Cardiac muscle cell (in vitro differentiated cells and primary cell): ENCODE measurements at regions not wholly inside any gene's neighbourhood (a gene's known extent, or its start where the extent isn't known, plus 50 kb on each side); places are given as distances from the start of the nearest gene placed in this dataset.

Experiments
- DNase-seq, 2 donors: peaks; one replicate each; pipeline versions ENCODE4 v3.0.0 to v3.0.0-alpha.2; 2010 to 2017; ENCODE audit warnings: low read depth in 1 of 2, low spot score in 1 of 2
- H3K27ac ChIP-seq: fragments of 200-600 bp; sonication (generic); 2 replicates; pipeline ENCODE4 v1.5.1; 2016
- H3K27me3 ChIP-seq: fragments of 200-600 bp; sonication (generic); 2 replicates; pipeline ENCODE4 v1.6.0; 2016; ENCODE audit warnings: control low read depth
- H3K36me3 ChIP-seq: fragments of 200-600 bp; sonication (generic); 2 replicates; pipeline ENCODE4 v1.5.1; 2016; ENCODE audit warnings: control low read depth
- H3K4me1 ChIP-seq: fragments of 200-600 bp; sonication (generic); 2 replicates; pipeline ENCODE4 v1.8.1; 2017; ENCODE audit warnings: low read depth, mild to moderate bottlenecking, mixed run types
- H3K4me3 ChIP-seq: fragments of 200-600 bp; sonication (generic); 2 replicates; pipeline ENCODE4 v1.5.1; 2016; ENCODE audit warnings: mild to moderate bottlenecking
- H3K9me3 ChIP-seq: fragments of 200-600 bp; sonication (generic); 2 replicates; pipeline ENCODE4 v1.5.1; 2017; ENCODE audit warnings: low read depth, mild to moderate bottlenecking, control low read depth
- CTCF ChIP-seq: IDR thresholded peaks from 2 replicates; pipeline ENCODE4 v1.5.1; 2012; ENCODE audit warnings: low read depth, mild to moderate bottlenecking, low read length

- Histone ChIP-seq H3K27ac (no peak overlapping the region), H3K27me3 (no peaks in the 10 kb centered on the region), H3K36me3 (no peaks in the 10 kb centered on the region), H3K4me1 (peaks cover 8% of the 10 kb centered on the region), H3K9me3 (no peaks in the 10 kb centered on the region), H3K4me3 (no peak overlapping the region)
- no peak for DNase-seq
- no peak for TF ChIP-seq CTCF
These were observed 154.1 kb upstream of the PJA1 start for GRCh38 chrX:69319376-69319775.

GRCh38 chrX:69318651-69319340 lies 153.5 kb upstream of the PJA1 start:
- TF ChIP-seq CTCF, result no peak
- no peak for DNase-seq

GRCh38 chrX:69317721-69318120 lies 152.5 kb upstream of the PJA1 start:
- H3K27me3 ChIP-seq, result no peaks in the 10 kb centered on the region
- H3K4me1 ChIP-seq, result peaks cover 12% of the 10 kb centered on the region
- no peak overlapping the region for H3K4me3 ChIP-seq
- TF ChIP-seq CTCF, result no peak
- peak overlapping the region; percentile 54 for H3K27ac ChIP-seq
- DNase-seq, result no peak
- H3K36me3 ChIP-seq, result no peaks in the 10 kb centered on the region
- no peaks in the 10 kb centered on the region for H3K9me3 ChIP-seq

More at GRCh38 chrX:69318651-69319340, 153.5 kb upstream of the PJA1 start:
- Histone ChIP-seq H3K4me3 (no peak overlapping the region), H3K4me1 (peaks cover 8% of the 10 kb centered on the region), H3K9me3 (no peaks in the 10 kb centered on the region), H3K36me3 (no peaks in the 10 kb centered on the region), H3K27ac (no peak overlapping the region), H3K27me3 (no peaks in the 10 kb centered on the region)

- Histone ChIP-seq H3K27me3 (no peaks in the 10 kb centered on the region), H3K36me3 (no peaks in the 10 kb centered on the region), H3K4me1 (peaks cover 12% of the 10 kb centered on the region), H3K4me3 (no peak overlapping the region), H3K9me3 (no peaks in the 10 kb centered on the region), H3K27ac (no peak overlapping the region)
- no peak for TF ChIP-seq CTCF
- no peak for DNase-seq
These were observed 149.4 kb upstream of the PJA1 start for GRCh38 chrX:69314436-69315348.

GRCh38 chrX:69313617-69314290 lies 148.5 kb upstream of the PJA1 start:
- Histone ChIP-seq H3K4me3 (no peak overlapping the region), H3K4me1 (peaks cover 12% of the 10 kb centered on the region), H3K9me3 (no peaks in the 10 kb centered on the region), H3K27ac (no peak overlapping the region), H3K27me3 (no peaks in the 10 kb centered on the region), H3K36me3 (no peaks in the 10 kb centered on the region)
- no peak for DNase-seq
- no peak for TF ChIP-seq CTCF
